ENCODE measurements at regions not wholly inside any gene's neighbourhood (a gene's known extent, or its start where the extent isn't known, plus 50 kb on each side); places are given as distances from the start of the nearest gene placed in this dataset.

- H3K4me3 ChIP-seq (ENCODE audit: low read depth, low read length): no peak overlapping the region
- TF ChIP-seq CTCF (IDR thresholded peaks at IDR 0.05; ENCODE audit: low read depth, low read length): no peak
- H3K9me3 ChIP-seq (ENCODE audit: severe bottlenecking): no peaks in the 10 kb centered on the region
- no peak for DNase-seq
- no peak overlapping the region for H3K27ac ChIP-seq
- no peaks in the 10 kb centered on the region for H3K27me3 ChIP-seq (ENCODE audit: insufficient read depth, low read depth, severe bottlenecking)
- no peaks in the 10 kb centered on the region for H3K36me3 ChIP-seq
Observed at GRCh38 chr21:23921670-23922418, 1685.4 kb downstream of the MRPL39 start.

- no peak overlapping the region for H3K4me3 ChIP-seq (ENCODE audit: low read depth, low read length)
- no peak for DNase-seq
- TF ChIP-seq CTCF (IDR thresholded peaks at IDR 0.05; ENCODE audit: low read depth, low read length): no peak
- no peaks in the 10 kb centered on the region for H3K36me3 ChIP-seq
- no peak overlapping the region for H3K27ac ChIP-seq
- no peaks in the 10 kb centered on the region for H3K9me3 ChIP-seq (ENCODE audit: severe bottlenecking)
- no peaks in the 10 kb centered on the region for H3K27me3 ChIP-seq (ENCODE audit: insufficient read depth, low read depth, severe bottlenecking)
Observed at GRCh38 chr21:23900727-23901126, 1706.6 kb downstream of the MRPL39 start.

GRCh38 chr21:23899561-23899960 lies 1707.7 kb downstream of the MRPL39 start:
- Histone ChIP-seq H3K4me3 (ENCODE audit: low read depth, low read length) (no peak overlapping the region), H3K27me3 (ENCODE audit: insufficient read depth, low read depth, severe bottlenecking) (no peaks in the 10 kb centered on the region), H3K9me3 (ENCODE audit: severe bottlenecking) (no peaks in the 10 kb centered on the region), H3K36me3 (no peaks in the 10 kb centered on the region), H3K27ac (no peak overlapping the region)
- DNase-seq: no peak
- no peak for TF ChIP-seq CTCF (IDR thresholded peaks at IDR 0.05; ENCODE audit: low read depth, low read length)

- no peak for TF ChIP-seq CTCF (IDR thresholded peaks at IDR 0.05; ENCODE audit: low read depth, low read length)
- no peaks in the 10 kb centered on the region for H3K9me3 ChIP-seq (ENCODE audit: severe bottlenecking)
- DNase-seq: peak; percentile 12
- no peak overlapping the region for H3K4me3 ChIP-seq (ENCODE audit: low read depth, low read length)
- H3K27ac ChIP-seq: no peak overlapping the region
- H3K36me3 ChIP-seq: no peaks in the 10 kb centered on the region
- peaks cover 2% of the 10 kb centered on the region for H3K27me3 ChIP-seq (ENCODE audit: insufficient read depth, low read depth, severe bottlenecking)
Observed at GRCh38 chr21:23890652-23891051, 1716.6 kb downstream of the MRPL39 start.

GRCh38 chr21:23887725-23888306 lies 1719.5 kb downstream of the MRPL39 start:
- Histone ChIP-seq H3K4me3 (ENCODE audit: low read depth, low read length) (no peak overlapping the region), H3K9me3 (ENCODE audit: severe bottlenecking) (no peaks in the 10 kb centered on the region), H3K27ac (no peak overlapping the region), H3K27me3 (ENCODE audit: insufficient read depth, low read depth, severe bottlenecking) (peaks cover 6% of the 10 kb centered on the region), H3K36me3 (no peaks in the 10 kb centered on the region)
- no peak for DNase-seq
- no peak for TF ChIP-seq CTCF (IDR thresholded peaks at IDR 0.05; ENCODE audit: low read depth, low read length)

Data from WERI-Rb-1 (cell line).